ENCODE measurements at regions not wholly inside any gene's neighbourhood (a gene's known extent, or its start where the extent isn't known, plus 50 kb on each side); places are given as distances from the start of the nearest gene placed in this dataset.

- no peak for TF ChIP-seq REST (IDR thresholded peaks at IDR 0.05; ENCODE audit: borderline replicate concordance)
- no peak for TF ChIP-seq SMC3 (conservative IDR thresholded peaks at IDR 0.05; ENCODE audit: poor library complexity)
- TF ChIP-seq TAF1 (IDR thresholded peaks at IDR 0.05; ENCODE audit: low read depth) = no peak
- no peak for TF ChIP-seq MXI1 (conservative IDR thresholded peaks at IDR 0.05; ENCODE audit: poor library complexity, severe bottlenecking)
- TF ChIP-seq EZH2 (IDR thresholded peaks at IDR 0.05; ENCODE audit: borderline replicate concordance, insufficient read depth, low read length, poor library complexity, severe bottlenecking) = no peak
- no peak for TF ChIP-seq POLR2AphosphoS5 (IDR thresholded peaks at IDR 0.05)
- no peak for TF ChIP-seq EP300 (conservative IDR thresholded peaks at IDR 0.05; ENCODE audit: poor library complexity, severe bottlenecking)
- no peak for TF ChIP-seq CTCF (IDR thresholded peaks at IDR 0.05; ENCODE audit: poor library complexity, severe bottlenecking)
- no peak for TF ChIP-seq RAD21 (conservative IDR thresholded peaks at IDR 0.05)
- H3K4me2 ChIP-seq (ENCODE audit: low read length) = no peak overlapping the region
- no peak overlapping the region for H3K27ac ChIP-seq (ENCODE audit: low read length)
- no peak overlapping the region for H3K4me3 ChIP-seq (ENCODE audit: low read length)
- H3F3A ChIP-seq (ENCODE audit: insufficient read depth, low read length, poor library complexity, severe bottlenecking) = no peaks in the 10 kb centered on the region
- H3K36me3 ChIP-seq (ENCODE audit: insufficient read depth, low read length) = no peaks in the 10 kb centered on the region
- no peak overlapping the region for H3K9ac ChIP-seq (ENCODE audit: low read length)
- no peaks in the 10 kb centered on the region for H3K79me2 ChIP-seq (replicated peaks; ENCODE audit: insufficient read depth, low read length)
- no peak overlapping the region for H2AFZ ChIP-seq (ENCODE audit: low read depth, low read length)
- no peaks in the 10 kb centered on the region for H3K9me3 ChIP-seq (ENCODE audit: low read length)
- no peaks in the 10 kb centered on the region for H4K20me1 ChIP-seq (ENCODE audit: insufficient read depth)
- no peaks in the 10 kb centered on the region for H3K9me2 ChIP-seq (ENCODE audit: insufficient read depth, low read length)
- H3K27me3 ChIP-seq (ENCODE audit: insufficient read depth, low read depth, low read length) = no peaks in the 10 kb centered on the region
Measured at GRCh38 chr12:86456776-86457175, 200.6 kb upstream of the MGAT4C start.

GRCh38 chr12:86456241-86456640, 200.1 kb upstream of the MGAT4C start:
- Histone ChIP-seq H3K4me3 (ENCODE audit: low read length) (no peak overlapping the region), H3K27ac (ENCODE audit: low read length) (no peak overlapping the region), H3K4me2 (ENCODE audit: low read length) (no peak overlapping the region), H3K9me2 (ENCODE audit: insufficient read depth, low read length) (no peaks in the 10 kb centered on the region), H3K36me3 (ENCODE audit: insufficient read depth, low read length) (no peaks in the 10 kb centered on the region), H2AFZ (ENCODE audit: low read depth, low read length) (no peak overlapping the region), H3K27me3 (ENCODE audit: insufficient read depth, low read depth, low read length) (no peaks in the 10 kb centered on the region), H4K20me1 (ENCODE audit: insufficient read depth) (no peaks in the 10 kb centered on the region), H3K9me3 (ENCODE audit: low read length) (no peaks in the 10 kb centered on the region), H3F3A (ENCODE audit: insufficient read depth, low read length, poor library complexity, severe bottlenecking) (no peaks in the 10 kb centered on the region), H3K79me2 (replicated peaks; ENCODE audit: insufficient read depth, low read length) (no peaks in the 10 kb centered on the region), H3K9ac (ENCODE audit: low read length) (no peak overlapping the region)
- TF ChIP-seq REST (IDR thresholded peaks at IDR 0.05; ENCODE audit: borderline replicate concordance) (no peak), EP300 (conservative IDR thresholded peaks at IDR 0.05; ENCODE audit: poor library complexity, severe bottlenecking) (no peak)

Data from neural cell (in vitro differentiated cells).